Sigmoid colon (tissue), 4 donors: ENCODE measurements at regions not wholly inside any gene's neighbourhood (a gene's known extent, or its start where the extent isn't known, plus 50 kb on each side); places are given as distances from the start of the nearest gene placed in this dataset.

ENCODE experiments used
- CTCF ChIP-seq, 4 experiments: fragments of 450-650 bp in 3 of 4; fragments of 200-600 bp in 1 of 4; IDR thresholded peaks; one replicate each; pipeline ENCODE4 v1.5.1; 2016 to 2019; ENCODE audit warnings: antibody characterized with exemption in 4 of 4, mild to moderate bottlenecking in 3 of 4, moderate library complexity in 2 of 4
- EP300 ChIP-seq, 4 donors: sonication (generic); formaldehyde crosslinking; IDR thresholded peaks; one replicate each; pipeline ENCODE4 v1.6.1; 2017; ENCODE audit warnings: antibody characterized with exemption in 4 of 4
- POLR2A ChIP-seq, 2 donors: fragments of 450-650 bp; IDR thresholded peaks; one replicate each; pipeline ENCODE4 v1.6.1; 2016; ENCODE audit warnings: antibody characterized with exemption in 2 of 2, mild to moderate bottlenecking in 2 of 2, moderate library complexity in 2 of 2
- POLR2AphosphoS5 ChIP-seq, 4 donors: sonication (generic); formaldehyde crosslinking; IDR thresholded peaks; one replicate each; pipeline ENCODE4 v1.6.1; 2017; ENCODE audit warnings: antibody characterized with exemption in 4 of 4

- TF ChIP-seq CTCF (IDR thresholded peaks at IDR 0.05) (no peak), POLR2A (IDR thresholded peaks at IDR 0.05) (no peak), EP300 (IDR thresholded peaks at IDR 0.05) (no peak), POLR2AphosphoS5 (IDR thresholded peaks at IDR 0.05) (no peak)
These were observed 62.4 kb downstream of the ZBTB9 start for GRCh38 chr6:33516726-33517125.
